ENCODE measurements at regions not wholly inside any gene's neighbourhood (a gene's known extent, or its start where the extent isn't known, plus 50 kb on each side); places are given as distances from the start of the nearest gene placed in this dataset.

- Histone ChIP-seq H3K4me1 (ENCODE audit: insufficient read depth, low read length, poor library complexity, severe bottlenecking) (peaks cover 24% of the 10 kb centered on the region), H3K9me2 (replicated peaks; ENCODE audit: low read depth, low read length) (no peaks in the 10 kb centered on the region), H4K20me1 (ENCODE audit: insufficient read depth, low read length, poor library complexity, severe bottlenecking) (no peaks in the 10 kb centered on the region), H3K9ac (ENCODE audit: low read depth, low read length, poor library complexity, severe bottlenecking) (no peak overlapping the region), H3K9me3 (ENCODE audit: insufficient read depth, low read depth, low read length) (no peaks in the 10 kb centered on the region), H3K27me3 (ENCODE audit: insufficient read depth, low read length, poor library complexity, severe bottlenecking) (no peaks in the 10 kb centered on the region), H3K36me3 (ENCODE audit: insufficient read depth, low read length) (no peaks in the 10 kb centered on the region), H3K4me3 (ENCODE audit: low read length, poor library complexity, severe bottlenecking) (no peak overlapping the region), H2AFZ (ENCODE audit: low read length) (no peak overlapping the region), H3K4me2 (ENCODE audit: low read depth, low read length, poor library complexity, severe bottlenecking) (no peak overlapping the region), H3F3A (ENCODE audit: low read depth) (no peaks in the 10 kb centered on the region), H3K79me2 (ENCODE audit: insufficient read depth, low read length) (no peaks in the 10 kb centered on the region)
- TF ChIP-seq EZH2phosphoT487 (IDR thresholded peaks at IDR 0.05; ENCODE audit: borderline replicate concordance) (no peak), CTCF (conservative IDR thresholded peaks at IDR 0.05; ENCODE audit: low read length) (no peak)
Observed at GRCh38 chr16:79713609-79714309, 113.2 kb upstream of the MAF start.

- Histone ChIP-seq H2AFZ (ENCODE audit: low read length) (no peak overlapping the region), H3K9me3 (ENCODE audit: insufficient read depth, low read depth, low read length) (no peaks in the 10 kb centered on the region), H3K4me3 (ENCODE audit: low read length, poor library complexity, severe bottlenecking) (no peak overlapping the region), H3K4me2 (ENCODE audit: low read depth, low read length, poor library complexity, severe bottlenecking) (no peak overlapping the region), H3K27me3 (ENCODE audit: insufficient read depth, low read length, poor library complexity, severe bottlenecking) (no peaks in the 10 kb centered on the region), H3F3A (ENCODE audit: low read depth) (no peaks in the 10 kb centered on the region), H3K79me2 (ENCODE audit: insufficient read depth, low read length) (no peaks in the 10 kb centered on the region), H3K9me2 (replicated peaks; ENCODE audit: low read depth, low read length) (no peaks in the 10 kb centered on the region), H4K20me1 (ENCODE audit: insufficient read depth, low read length, poor library complexity, severe bottlenecking) (no peaks in the 10 kb centered on the region), H3K4me1 (ENCODE audit: insufficient read depth, low read length, poor library complexity, severe bottlenecking) (peaks cover 12% of the 10 kb centered on the region), H3K36me3 (ENCODE audit: insufficient read depth, low read length) (no peaks in the 10 kb centered on the region), H3K9ac (ENCODE audit: low read depth, low read length, poor library complexity, severe bottlenecking) (no peak overlapping the region)
- TF ChIP-seq CTCF (conservative IDR thresholded peaks at IDR 0.05; ENCODE audit: low read length): no peak
- TF ChIP-seq EZH2phosphoT487 (IDR thresholded peaks at IDR 0.05; ENCODE audit: borderline replicate concordance): no peak
Observed at GRCh38 chr16:79712276-79712675, 111.7 kb upstream of the MAF start.

- H3K9me3 ChIP-seq (ENCODE audit: insufficient read depth, low read depth, low read length): no peaks in the 10 kb centered on the region
- H2AFZ ChIP-seq (ENCODE audit: low read length): no peak overlapping the region
- H3K9ac ChIP-seq (ENCODE audit: low read depth, low read length, poor library complexity, severe bottlenecking): no peak overlapping the region
- no peak overlapping the region for H3K4me3 ChIP-seq (ENCODE audit: low read length, poor library complexity, severe bottlenecking)
- H3K4me1 ChIP-seq (ENCODE audit: insufficient read depth, low read length, poor library complexity, severe bottlenecking): no peaks in the 10 kb centered on the region
- H3K9me2 ChIP-seq (replicated peaks; ENCODE audit: low read depth, low read length): no peaks in the 10 kb centered on the region
- H3K36me3 ChIP-seq (ENCODE audit: insufficient read depth, low read length): no peaks in the 10 kb centered on the region
- no peak overlapping the region for H3K4me2 ChIP-seq (ENCODE audit: low read depth, low read length, poor library complexity, severe bottlenecking)
- no peaks in the 10 kb centered on the region for H3K27me3 ChIP-seq (ENCODE audit: insufficient read depth, low read length, poor library complexity, severe bottlenecking)
- no peaks in the 10 kb centered on the region for H3F3A ChIP-seq (ENCODE audit: low read depth)
- no peak for TF ChIP-seq CTCF (conservative IDR thresholded peaks at IDR 0.05; ENCODE audit: low read length)
- no peak for TF ChIP-seq EZH2phosphoT487 (IDR thresholded peaks at IDR 0.05; ENCODE audit: borderline replicate concordance)
- H3K79me2 ChIP-seq (ENCODE audit: insufficient read depth, low read length): no peaks in the 10 kb centered on the region
- no peaks in the 10 kb centered on the region for H4K20me1 ChIP-seq (ENCODE audit: insufficient read depth, low read length, poor library complexity, severe bottlenecking)
Observed at GRCh38 chr16:79707876-79708275, 107.3 kb upstream of the MAF start.
